ENCODE measurements at regions not wholly inside any gene's neighbourhood (a gene's known extent, or its start where the extent isn't known, plus 50 kb on each side); places are given as distances from the start of the nearest gene placed in this dataset.

DNA sequence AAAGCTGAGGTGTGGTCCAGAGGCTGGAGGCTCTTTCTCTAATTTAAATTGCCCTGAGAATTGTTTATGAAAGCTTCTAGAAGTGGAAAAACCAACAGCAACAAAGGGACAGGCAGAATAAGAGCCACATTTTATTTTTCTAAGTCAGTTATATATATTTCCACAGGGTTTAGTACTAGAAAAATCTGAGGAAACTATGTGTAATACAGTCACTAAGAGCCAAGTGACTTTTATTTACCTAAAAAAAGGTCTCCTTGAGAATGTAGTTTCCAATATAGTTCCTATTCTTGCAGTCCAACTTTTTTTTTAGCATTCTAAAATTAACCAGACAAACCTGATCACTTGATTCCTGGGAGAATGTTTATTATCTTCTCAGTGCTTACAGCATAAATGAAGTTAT, 296.6 kb upstream of the MYOCD start:
- no peak for TF ChIP-seq CTCF (IDR thresholded peaks at IDR 0.05; ENCODE audit: control extremely low read depth, extremely low read depth, low read depth, missing control alignments)
- CTCF ChIA-PET = no interaction called here
- POLR2A ChIA-PET = no interaction called here
- no peak for DNase-seq (ENCODE audit: extremely low spot score)

DNA sequence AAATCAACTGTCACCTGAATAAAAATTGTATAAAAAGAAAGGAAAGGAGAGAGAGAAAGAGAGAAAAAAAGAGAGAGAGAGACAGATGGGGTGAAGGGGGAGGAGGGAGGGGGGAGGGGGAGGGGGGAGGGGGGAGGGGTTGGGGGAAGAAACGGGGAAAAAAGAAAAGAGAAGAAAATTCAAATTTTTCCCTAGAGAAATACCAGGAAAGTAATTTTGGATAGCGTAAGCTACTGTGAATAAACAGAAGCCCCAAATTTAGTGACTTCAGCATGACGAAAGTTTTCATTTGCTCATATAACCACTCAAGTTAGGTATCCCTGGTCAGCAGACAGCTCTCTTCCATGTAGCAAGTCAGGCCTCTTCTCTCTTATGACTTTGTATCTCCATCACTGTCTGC, 289.4 kb upstream of the MYOCD start:
- DNase-seq (ENCODE audit: extremely low spot score) = no peak
- ChIA-PET POLR2A (no interaction called here), CTCF (no interaction called here)
- TF ChIP-seq CTCF (IDR thresholded peaks at IDR 0.05; ENCODE audit: control extremely low read depth, extremely low read depth, low read depth, missing control alignments) = no peak

- TF ChIP-seq CTCF (IDR thresholded peaks at IDR 0.05; ENCODE audit: control extremely low read depth, extremely low read depth, low read depth, missing control alignments) = no peak
- POLR2A ChIA-PET = no interaction called here
- CTCF ChIA-PET = interaction anchor here (1.2 kb wide), 1 partner anchor 34 kb away, joined by 3 read pairs; no protein-coding TSS in a partner anchor
- DNase-seq (ENCODE audit: extremely low spot score) = no peak
Observed at GRCh38 chr17:12386225-12386624, 279.5 kb upstream of the MYOCD start.

GRCh38 chr17:12388226-12388625, 277.5 kb upstream of the MYOCD start:
- TF ChIP-seq CTCF (IDR thresholded peaks at IDR 0.05; ENCODE audit: control extremely low read depth, extremely low read depth, low read depth, missing control alignments) = no peak
- ChIA-PET CTCF (no interaction called here), POLR2A (no interaction called here)
- no peak for DNase-seq (ENCODE audit: extremely low spot score)

DNA sequence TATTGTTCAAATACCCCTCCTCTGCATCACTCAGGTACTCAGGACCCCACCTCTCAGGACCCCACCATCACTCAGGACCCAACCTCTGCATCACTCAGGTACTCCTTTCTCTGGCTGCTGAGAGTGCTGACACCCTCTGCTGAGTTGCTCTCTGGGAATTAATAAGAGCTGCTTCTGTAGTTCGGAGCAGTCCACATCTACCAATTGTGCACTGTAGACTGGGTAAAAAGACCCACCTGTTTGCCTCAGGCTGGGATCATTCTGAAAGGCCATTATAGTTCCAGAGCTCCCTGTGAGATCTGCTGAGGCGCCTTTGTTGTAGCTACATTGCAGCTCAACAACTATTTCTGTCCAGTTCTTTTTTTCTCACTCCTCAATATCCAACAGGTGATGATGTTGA, 276.3 kb upstream of the MYOCD start:
- no peak for TF ChIP-seq CTCF (IDR thresholded peaks at IDR 0.05; ENCODE audit: control extremely low read depth, extremely low read depth, low read depth, missing control alignments)
- ChIA-PET CTCF (no interaction called here), POLR2A (no interaction called here)
- DNase-seq (ENCODE audit: extremely low spot score) = no peak

DNA sequence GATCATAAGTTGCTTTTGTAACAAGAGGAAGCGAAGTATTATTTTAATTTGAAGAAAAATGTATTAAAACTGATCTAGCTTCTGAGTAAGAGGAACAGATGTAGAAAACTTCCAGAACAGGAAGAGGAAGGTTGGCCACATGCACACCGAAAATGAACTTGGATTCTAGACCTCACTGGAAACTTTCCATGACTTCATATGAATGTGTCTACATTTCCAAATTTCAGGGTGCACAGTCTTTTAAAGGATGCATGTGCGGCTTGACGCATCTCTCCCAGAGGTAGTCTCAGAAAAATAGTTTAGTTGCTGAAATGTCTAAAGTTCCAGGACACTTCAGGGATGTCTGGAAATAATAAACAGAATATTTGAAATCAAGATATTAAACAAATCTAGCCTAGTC, 275.1 kb upstream of the MYOCD start:
- ChIA-PET CTCF (no interaction called here), POLR2A (no interaction called here)
- DNase-seq (ENCODE audit: extremely low spot score) = no peak
- TF ChIP-seq CTCF (IDR thresholded peaks at IDR 0.05; ENCODE audit: control extremely low read depth, extremely low read depth, low read depth, missing control alignments) = no peak

- no peak for DNase-seq (ENCODE audit: extremely low spot score)
- POLR2A ChIA-PET = no interaction called here
- CTCF ChIA-PET = no interaction called here
- no peak for TF ChIP-seq CTCF (IDR thresholded peaks at IDR 0.05; ENCODE audit: control extremely low read depth, extremely low read depth, low read depth, missing control alignments)
Observed at GRCh38 chr17:12391468-12391867, 274.2 kb upstream of the MYOCD start.

Data from GM10248 (cell line).